22Rv1 (cell line): ENCODE measurements at regions not wholly inside any gene's neighbourhood (a gene's known extent, or its start where the extent isn't known, plus 50 kb on each side); places are given as distances from the start of the nearest gene placed in this dataset.

Experiments used
- H3K27ac ChIP-seq: fragments of 450-650 bp; 2 replicates; pipeline ENCODE4 v1.5.1; 2017
- CTCF ChIP-seq: fragments of 450-650 bp; IDR thresholded peaks from 2 replicates; pipeline ENCODE4 v1.5.1; 2017; ENCODE audit warnings: mild to moderate bottlenecking
- ZFX ChIP-seq: fragments of 450-650 bp; IDR thresholded peaks from 2 replicates; pipeline ENCODE4 v1.6.1; 2017; ENCODE audit warnings: antibody characterized with exemption, borderline replicate concordance

GRCh38 chr11:122279194-122279593 is 163.2 kb upstream of the BLID start:
- H3K27ac ChIP-seq, result no peak overlapping the region
- TF ChIP-seq ZFX, result no peak
- no peak for TF ChIP-seq CTCF

- TF ChIP-seq ZFX, result no peak
- TF ChIP-seq CTCF, result no peak
- H3K27ac ChIP-seq, result no peak overlapping the region
Observed at GRCh38 chr11:122277493-122277892, 161.5 kb upstream of the BLID start.

- H3K27ac ChIP-seq, result no peak overlapping the region
- TF ChIP-seq CTCF, result no peak
- TF ChIP-seq ZFX, result no peak
Observed at GRCh38 chr11:122276221-122276620, 160.2 kb upstream of the BLID start.

- no peak overlapping the region for H3K27ac ChIP-seq
- TF ChIP-seq ZFX (no peak), CTCF (no peak)
Observed at GRCh38 chr11:122275508-122275907, 159.5 kb upstream of the BLID start.

GRCh38 chr11:122273476-122274191 is 157.6 kb upstream of the BLID start:
- TF ChIP-seq ZFX (no peak), CTCF (no peak)
- H3K27ac ChIP-seq, result no peak overlapping the region

- TF ChIP-seq ZFX (no peak), CTCF (no peak)
- no peak overlapping the region for H3K27ac ChIP-seq
Observed at GRCh38 chr11:122271745-122272144, 155.7 kb upstream of the BLID start.

- TF ChIP-seq CTCF, result no peak
- no peak for TF ChIP-seq ZFX
- no peak overlapping the region for H3K27ac ChIP-seq
Observed at GRCh38 chr11:122271137-122271536, 155.1 kb upstream of the BLID start.
